Karpas-422 (cell line): ENCODE measurements at regions not wholly inside any gene's neighbourhood (a gene's known extent, or its start where the extent isn't known, plus 50 kb on each side); places are given as distances from the start of the nearest gene placed in this dataset.

Experiments used
- DNase-seq: peaks from one replicate; pipeline ENCODE4 v3.0.0-alpha.2; 2015
- H2AFZ ChIP-seq: fragments of 200-600 bp; sonication (generic); 2 replicates; pipeline ENCODE4 v1.6.1; 2014; ENCODE audit warnings: antibody characterized with exemption, low read length, mixed read lengths
- H3K27ac ChIP-seq: fragments of 200-600 bp; sonication (generic); 2 replicates; pipeline ENCODE4 v1.5.1; 2014; ENCODE audit warnings: mild to moderate bottlenecking, low read length, moderate library complexity
- H3K27me3 ChIP-seq: fragments of 200-600 bp; sonication (generic); 2 replicates; pipeline ENCODE4 v1.6.1; 2014; ENCODE audit warnings: low read length, mixed read lengths
- H3K36me3 ChIP-seq: fragments of 200-600 bp; sonication (generic); 2 replicates; pipeline ENCODE4 v1.6.1; 2014; ENCODE audit warnings: low read length, mixed read lengths; ENCODE audit not compliant: insufficient read depth
- H3K4me1 ChIP-seq: fragments of 200-600 bp; sonication (generic); 2 replicates; pipeline ENCODE4 v1.6.1; 2014; ENCODE audit warnings: mild to moderate bottlenecking, low read length, mixed read lengths
- H3K4me2 ChIP-seq: fragments of 200-600 bp; sonication (generic); 2 replicates; pipeline ENCODE4 v1.6.1; 2014; ENCODE audit warnings: low read length, low read depth, mild to moderate bottlenecking; ENCODE audit not compliant: poor library complexity, severe bottlenecking
- H3K4me3 ChIP-seq: fragments of 200-600 bp; sonication (generic); 2 replicates; pipeline ENCODE4 v1.5.1; 2014; ENCODE audit warnings: mild to moderate bottlenecking, antibody characterized with exemption, low read length, mixed read lengths
- H3K79me2 ChIP-seq: fragments of 200-600 bp; sonication (generic); 2 replicates; pipeline ENCODE4 v1.6.1; 2014; ENCODE audit warnings: mild to moderate bottlenecking, low read length, mixed read lengths
- H3K9ac ChIP-seq: fragments of 200-600 bp; sonication (generic); 2 replicates; pipeline ENCODE4 v1.6.0; 2014; ENCODE audit warnings: low read length
- H3K9me2 ChIP-seq: fragments of 200-600 bp; sonication (generic), shearing (Covaris generic); replicated peaks from 2 replicates; pipeline ENCODE4 v1.6.0; 2014; ENCODE audit warnings: mild to moderate bottlenecking, low read length, moderate library complexity; ENCODE audit not compliant: insufficient read depth
- H3K9me3 ChIP-seq: fragments of 300-700, 200-600 bp; sonication (generic); 2 replicates; pipeline ENCODE4 v1.6.1; 2014; ENCODE audit warnings: low read length, mixed read lengths
- H4K20me1 ChIP-seq: fragments of 200-600 bp; sonication (generic); 2 replicates; pipeline ENCODE4 v1.6.1; 2014; ENCODE audit warnings: mild to moderate bottlenecking, antibody characterized with exemption, low read length, low read depth; ENCODE audit not compliant: insufficient read depth

- H3K36me3 ChIP-seq = no peaks in the 10 kb centered on the region
- no peaks in the 10 kb centered on the region for H3K9me2 ChIP-seq
- H3K4me3 ChIP-seq = no peak overlapping the region
- no peak overlapping the region for H3K27ac ChIP-seq
- H2AFZ ChIP-seq = no peak overlapping the region
- no peaks in the 10 kb centered on the region for H3K79me2 ChIP-seq
- H3K4me2 ChIP-seq = no peak overlapping the region
- no peaks in the 10 kb centered on the region for H3K4me1 ChIP-seq
- peaks cover 15% of the 10 kb centered on the region for H3K9me3 ChIP-seq
- H3K9ac ChIP-seq = no peak overlapping the region
- no peaks in the 10 kb centered on the region for H4K20me1 ChIP-seq
- H3K27me3 ChIP-seq = no peaks in the 10 kb centered on the region
- no peak for DNase-seq
These were observed 659.7 kb downstream of the CENPC start for GRCh38 chr4:66885501-66886165.

- no peak for DNase-seq
These were observed 668.4 kb downstream of the CENPC start for GRCh38 chr4:66876946-66877345.

GRCh38 chr4:66872661-66873060 lies 672.6 kb downstream of the CENPC start:
- H3K4me2 ChIP-seq = no peak overlapping the region
- H2AFZ ChIP-seq = no peak overlapping the region
- no peak for DNase-seq
- no peak overlapping the region for H3K9ac ChIP-seq
- H3K4me1 ChIP-seq = no peaks in the 10 kb centered on the region
- no peak overlapping the region for H3K27ac ChIP-seq
- H4K20me1 ChIP-seq = no peaks in the 10 kb centered on the region
- H3K79me2 ChIP-seq = no peaks in the 10 kb centered on the region
- H3K9me3 ChIP-seq = peaks cover 3% of the 10 kb centered on the region; the same call in 1 of the 2 replicates
- H3K9me2 ChIP-seq = no peaks in the 10 kb centered on the region
- H3K27me3 ChIP-seq = no peaks in the 10 kb centered on the region
- no peak overlapping the region for H3K4me3 ChIP-seq
- no peaks in the 10 kb centered on the region for H3K36me3 ChIP-seq

More at GRCh38 chr4:66876946-66877345, 668.4 kb downstream of the CENPC start:
- no peak overlapping the region for H3K4me2 ChIP-seq
- no peaks in the 10 kb centered on the region for H3K79me2 ChIP-seq
- H3K9me2 ChIP-seq = no peaks in the 10 kb centered on the region
- no peak overlapping the region for H3K4me3 ChIP-seq
- no peak overlapping the region for H3K27ac ChIP-seq
- H4K20me1 ChIP-seq = no peaks in the 10 kb centered on the region
- H2AFZ ChIP-seq = no peak overlapping the region
- no peak overlapping the region for H3K9ac ChIP-seq
- peaks cover 16% of the 10 kb centered on the region for H3K9me3 ChIP-seq
- no peaks in the 10 kb centered on the region for H3K4me1 ChIP-seq
- no peaks in the 10 kb centered on the region for H3K27me3 ChIP-seq
- H3K36me3 ChIP-seq = no peaks in the 10 kb centered on the region

GRCh38 chr4:66863481-66863880 lies 681.8 kb downstream of the CENPC start:
- Histone ChIP-seq H3K9me2 (no peaks in the 10 kb centered on the region), H4K20me1 (no peaks in the 10 kb centered on the region), H3K27me3 (no peaks in the 10 kb centered on the region), H3K27ac (no peak overlapping the region), H3K4me2 (no peak overlapping the region), H3K36me3 (no peaks in the 10 kb centered on the region), H2AFZ (no peak overlapping the region), H3K4me1 (no peaks in the 10 kb centered on the region), H3K9me3 (no peaks in the 10 kb centered on the region), H3K4me3 (no peak overlapping the region), H3K79me2 (no peaks in the 10 kb centered on the region), H3K9ac (no peak overlapping the region)
- no peak for DNase-seq

GRCh38 chr4:66855956-66856355 lies 689.3 kb downstream of the CENPC start:
- Histone ChIP-seq H3K4me2 (no peak overlapping the region), H3K4me1 (no peaks in the 10 kb centered on the region), H3K79me2 (no peaks in the 10 kb centered on the region), H3K27me3 (no peaks in the 10 kb centered on the region), H3K4me3 (no peak overlapping the region), H3K9me2 (no peaks in the 10 kb centered on the region), H2AFZ (no peak overlapping the region), H3K9ac (no peak overlapping the region), H4K20me1 (no peaks in the 10 kb centered on the region), H3K36me3 (no peaks in the 10 kb centered on the region), H3K27ac (no peak overlapping the region), H3K9me3 (peaks cover 3% of the 10 kb centered on the region; the same call in 1 of the 2 replicates)
- DNase-seq = no peak

GRCh38 chr4:66853845-66854244 lies 691.5 kb downstream of the CENPC start:
- H3K4me1 ChIP-seq = no peaks in the 10 kb centered on the region
- no peaks in the 10 kb centered on the region for H3K36me3 ChIP-seq
- H3K4me3 ChIP-seq = no peak overlapping the region
- H2AFZ ChIP-seq = no peak overlapping the region
- H3K4me2 ChIP-seq = no peak overlapping the region
- no peak overlapping the region for H3K27ac ChIP-seq
- no peak overlapping the region for H3K9ac ChIP-seq
- H4K20me1 ChIP-seq = no peaks in the 10 kb centered on the region
- H3K79me2 ChIP-seq = no peaks in the 10 kb centered on the region
- no peak for DNase-seq
- H3K27me3 ChIP-seq = no peaks in the 10 kb centered on the region
- peaks cover 9% of the 10 kb centered on the region; the same call in 1 of the 2 replicates for H3K9me3 ChIP-seq
- H3K9me2 ChIP-seq = no peaks in the 10 kb centered on the region

GRCh38 chr4:66852843-66853242 lies 692.5 kb downstream of the CENPC start:
- Histone ChIP-seq H3K79me2 (no peaks in the 10 kb centered on the region), H3K27ac (no peak overlapping the region), H3K27me3 (no peaks in the 10 kb centered on the region), H3K36me3 (no peaks in the 10 kb centered on the region), H4K20me1 (no peaks in the 10 kb centered on the region), H3K4me1 (no peaks in the 10 kb centered on the region), H3K9ac (no peak overlapping the region), H3K9me2 (no peaks in the 10 kb centered on the region; the same call in 1 of the 2 replicates), H3K4me3 (no peak overlapping the region), H2AFZ (no peak overlapping the region), H3K4me2 (no peak overlapping the region), H3K9me3 (peaks cover 12% of the 10 kb centered on the region; the same call in 1 of the 2 replicates)
- no peak for DNase-seq

GRCh38 chr4:66849596-66849995 lies 695.7 kb downstream of the CENPC start:
- DNase-seq = no peak
- H3K27me3 ChIP-seq = no peaks in the 10 kb centered on the region
- no peaks in the 10 kb centered on the region for H4K20me1 ChIP-seq
- no peak overlapping the region for H3K27ac ChIP-seq
- no peaks in the 10 kb centered on the region for H3K36me3 ChIP-seq
- no peaks in the 10 kb centered on the region for H3K79me2 ChIP-seq
- H3K9me2 ChIP-seq = no peaks in the 10 kb centered on the region; the same call in 1 of the 2 replicates
- H3K9me3 ChIP-seq = peaks cover 23% of the 10 kb centered on the region
- no peaks in the 10 kb centered on the region for H3K4me1 ChIP-seq
- H3K4me2 ChIP-seq = no peak overlapping the region
- H3K9ac ChIP-seq = no peak overlapping the region
- H2AFZ ChIP-seq = no peak overlapping the region
- no peak overlapping the region for H3K4me3 ChIP-seq
